ENCODE measurements at regions not wholly inside any gene's neighbourhood (a gene's known extent, or its start where the extent isn't known, plus 50 kb on each side); places are given as distances from the start of the nearest gene placed in this dataset.

GRCh38 chr6:164640956-164641355, 668.4 kb downstream of the C6orf118 start:
- no peak overlapping the region for H4K91ac ChIP-seq (ENCODE audit: insufficient read length, low read depth, low read length)
- H3K23ac ChIP-seq (ENCODE audit: insufficient read length, low read depth, low read length) = no peak overlapping the region
- H4K5ac ChIP-seq (ENCODE audit: insufficient read length, low read depth, low read length) = no peak overlapping the region
- no peak overlapping the region for H2AFZ ChIP-seq (ENCODE audit: low read length)
- H2BK5ac ChIP-seq (ENCODE audit: insufficient read length, low read length) = no peak overlapping the region
- WGBS (ENCODE audit: extremely low coverage, insufficient read length, low lambda C conversion rate) = no CpG with 5 or more reads among the region's 4 CpGs
- no peak overlapping the region for H2BK20ac ChIP-seq (ENCODE audit: low read depth, low read length, poor library complexity, severe bottlenecking)
- H3K9ac ChIP-seq (ENCODE audit: extremely low read depth, insufficient read length, low read length) = no peak overlapping the region
- Mint-ChIP-seq H3K27ac (peak overlapping the region in 2 of 3 experiments; percentile 24 to 77; a peak in 1 of 7 replicates), H3K27me3 (ENCODE audit: low read depth) (no peaks in the 10 kb centered on the region), H3K4me1 (peaks cover 8% of the 10 kb centered on the region in 2 experiments; a peak in 3 of 4 replicates), H3K9me3 (peaks cover 6 to 11% of the 10 kb centered on the region in 2 experiments), H3K4me3 (no peak overlapping the region), H3K36me3 (ENCODE audit: insufficient read depth in 1 of 3, low read depth in 3 of 3) (peaks cover 0 to 13% (median 4%) of the 10 kb centered on the region in 3 experiments; a peak in 4 of 7 replicates)
- no peak for TF ChIP-seq CTCF (conservative IDR thresholded peaks at IDR 0.05)
- H4K20me1 ChIP-seq (ENCODE audit: control insufficient read depth, insufficient read depth, insufficient read length) = no peaks in the 10 kb centered on the region
- no peaks in the 10 kb centered on the region for H3K23me2 ChIP-seq (ENCODE audit: insufficient read length, low read depth, low read length, poor library complexity, severe bottlenecking)
- no peak overlapping the region for H3K4me2 ChIP-seq (ENCODE audit: insufficient read depth, insufficient read length, low read length)
- no peaks in the 10 kb centered on the region for H3K79me1 ChIP-seq (ENCODE audit: insufficient read depth, low read depth, low read length, poor library complexity, severe bottlenecking)
- no peaks in the 10 kb centered on the region for H3K79me2 ChIP-seq (ENCODE audit: insufficient read depth, low read length)
- no peaks in the 10 kb centered on the region for H3K9me3 ChIP-seq (ENCODE audit: control insufficient read depth, low read depth, low read length)
- no peak overlapping the region for H3T11ph ChIP-seq (ENCODE audit: low read length)
- no peak overlapping the region for H3K4ac ChIP-seq (ENCODE audit: low read depth, low read length)
- no peak overlapping the region for H2BK120ac ChIP-seq (ENCODE audit: low read depth, low read length, poor library complexity, severe bottlenecking)
- no peak overlapping the region for H4K8ac ChIP-seq (replicated peaks; ENCODE audit: insufficient read length, low read depth, low read length)
- H2BK15ac ChIP-seq (ENCODE audit: low read depth, low read length) = no peak overlapping the region
- no peak overlapping the region for H3K14ac ChIP-seq (ENCODE audit: insufficient read depth, low read length)
- H3K56ac ChIP-seq (ENCODE audit: insufficient read length, low read depth, low read length) = no peak overlapping the region
- no peak overlapping the region for H3K27ac ChIP-seq (ENCODE audit: insufficient read length, low read depth, low read length)
- H3K4me1 ChIP-seq (ENCODE audit: insufficient read depth, low read length) = no peaks in the 10 kb centered on the region
- H2BK12ac ChIP-seq (ENCODE audit: insufficient read length, low read depth, low read length) = no peak overlapping the region
- no peak overlapping the region for H3K18ac ChIP-seq (ENCODE audit: insufficient read length, low read depth, low read length)
- no peak overlapping the region for H2AK5ac ChIP-seq (ENCODE audit: insufficient read length, low read length)
- DNase-seq = no peak
- no peaks in the 10 kb centered on the region for H3K27me3 ChIP-seq (ENCODE audit: insufficient read depth, low read length)

Data from H9 (cell line).